Breast epithelium (tissue), 3 donors: ENCODE measurements at regions not wholly inside any gene's neighbourhood (a gene's known extent, or its start where the extent isn't known, plus 50 kb on each side); places are given as distances from the start of the nearest gene placed in this dataset.

Experiments used
- CTCF ChIP-seq, 3 donors: fragments of 450-650 bp; IDR thresholded peaks; one replicate each; pipeline ENCODE4 v1.5.1; 2016 to 2017; ENCODE audit warnings: antibody characterized with exemption in 3 of 3, mild to moderate bottlenecking in 3 of 3, moderate library complexity in 3 of 3
- POLR2A ChIP-seq: fragments of 450-650 bp; IDR thresholded peaks from one replicate; pipeline ENCODE4 v1.6.1; 2016; ENCODE audit warnings: antibody characterized with exemption, mild to moderate bottlenecking, moderate library complexity

DNA sequence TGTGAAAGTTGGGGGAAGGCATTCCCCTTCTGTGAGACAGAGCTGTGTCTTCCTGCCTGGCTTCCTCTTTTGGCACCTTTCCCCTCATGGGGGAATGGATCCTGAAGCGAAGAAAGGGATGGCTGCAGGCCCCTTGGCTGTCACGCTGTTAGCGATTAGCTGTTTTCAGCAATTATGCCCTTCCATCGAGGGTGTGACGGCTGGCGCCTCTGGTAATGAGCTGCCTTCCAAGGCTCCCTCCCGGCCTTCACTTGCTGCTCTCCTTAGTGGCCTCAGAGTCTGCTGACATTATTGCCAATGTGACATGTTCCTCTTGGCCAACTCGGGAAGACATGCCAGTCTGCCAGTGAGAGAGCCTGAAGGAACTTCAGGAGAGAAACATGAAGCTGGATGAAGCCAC, 162.1 kb downstream of the ZIC5 start:
- TF ChIP-seq CTCF (IDR thresholded peaks at IDR 0.05) (no peak), POLR2A (no peak)
